ENCODE measurements at regions not wholly inside any gene's neighbourhood (a gene's known extent, or its start where the extent isn't known, plus 50 kb on each side); places are given as distances from the start of the nearest gene placed in this dataset.
"Not testable (repeated sequence)": the region's sequence is repeated elsewhere in the genome, so short reads cannot be mapped to it uniquely, and the experiment has no call there.

GRCh38 chr14:106509807-106510206, 983.4 kb downstream of the TMEM121 start:
- DNase-seq (ENCODE audit: low read depth): no peak
- no peak overlapping the region for H3K4me3 ChIP-seq (ENCODE audit: low read length)
- no peak for TF ChIP-seq CTCF (conservative IDR thresholded peaks at IDR 0.05; ENCODE audit: low read depth, low read length)

GRCh38 chr14:106511006-106511799, 984.8 kb downstream of the TMEM121 start:
- no peak overlapping the region for H3K4me3 ChIP-seq (ENCODE audit: low read length)
- no peak for DNase-seq (ENCODE audit: low read depth)
- TF ChIP-seq CTCF (conservative IDR thresholded peaks at IDR 0.05; ENCODE audit: low read depth, low read length): no peak

- no peak overlapping the region for H3K4me3 ChIP-seq (ENCODE audit: low read length)
- TF ChIP-seq CTCF (conservative IDR thresholded peaks at IDR 0.05; ENCODE audit: low read depth, low read length): no peak
- no peak for DNase-seq (ENCODE audit: low read depth)
Observed at GRCh38 chr14:106511800-106512198, 985.4 kb downstream of the TMEM121 start.

- DNase-seq (ENCODE audit: low read depth): no peak
- H3K4me3 ChIP-seq (ENCODE audit: low read length): no peak overlapping the region
- TF ChIP-seq CTCF (conservative IDR thresholded peaks at IDR 0.05; ENCODE audit: low read depth, low read length): no peak
Observed at GRCh38 chr14:106513302-106513701, 986.9 kb downstream of the TMEM121 start.

GRCh38 chr14:106518054-106518943, 991.9 kb downstream of the TMEM121 start:
- no peak for TF ChIP-seq CTCF (conservative IDR thresholded peaks at IDR 0.05; ENCODE audit: low read depth, low read length)
- no peak overlapping the region for H3K4me3 ChIP-seq (ENCODE audit: low read length)
- no peak for DNase-seq (ENCODE audit: low read depth)

GRCh38 chr14:106522118-106522517, 995.7 kb downstream of the TMEM121 start:
- H3K4me3 ChIP-seq (ENCODE audit: low read length); DNase-seq (ENCODE audit: low read depth): not testable (repeated sequence)

GRCh38 chr14:106522990-106523389, 996.6 kb downstream of the TMEM121 start:
- no peak for TF ChIP-seq CTCF (conservative IDR thresholded peaks at IDR 0.05; ENCODE audit: low read depth, low read length)
- no peak for DNase-seq (ENCODE audit: low read depth)
- no peak overlapping the region for H3K4me3 ChIP-seq (ENCODE audit: low read length)
